ENCODE measurements at regions not wholly inside any gene's neighbourhood (a gene's known extent, or its start where the extent isn't known, plus 50 kb on each side); places are given as distances from the start of the nearest gene placed in this dataset.

DNA sequence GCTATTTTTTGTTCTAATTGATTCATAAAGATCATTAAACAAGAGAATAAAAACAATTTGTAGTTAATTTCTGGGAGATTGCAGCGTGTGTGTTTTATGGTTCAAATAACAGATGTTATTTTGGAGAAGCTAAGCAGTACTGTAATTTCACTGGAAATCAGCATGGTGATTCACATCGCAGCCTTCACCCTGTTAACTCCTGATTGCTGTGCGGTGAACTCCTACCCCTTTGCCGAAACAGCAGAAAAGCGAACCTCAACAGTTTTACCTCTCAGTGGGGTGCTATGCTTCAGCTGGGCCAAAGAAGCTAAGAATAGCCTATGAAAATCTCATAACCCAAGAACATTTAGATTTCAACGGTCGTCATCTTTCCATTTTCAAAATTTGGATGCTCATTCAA is 441.5 kb upstream of the RARB start:
- TF ChIP-seq EP300 (IDR thresholded peaks at IDR 0.05) (no peak), POLR2A (IDR thresholded peaks at IDR 0.05; ENCODE audit: low read depth) (no peak), POLR2AphosphoS5 (IDR thresholded peaks at IDR 0.05) (no peak)
- TF ChIP-seq, protein P1, sequence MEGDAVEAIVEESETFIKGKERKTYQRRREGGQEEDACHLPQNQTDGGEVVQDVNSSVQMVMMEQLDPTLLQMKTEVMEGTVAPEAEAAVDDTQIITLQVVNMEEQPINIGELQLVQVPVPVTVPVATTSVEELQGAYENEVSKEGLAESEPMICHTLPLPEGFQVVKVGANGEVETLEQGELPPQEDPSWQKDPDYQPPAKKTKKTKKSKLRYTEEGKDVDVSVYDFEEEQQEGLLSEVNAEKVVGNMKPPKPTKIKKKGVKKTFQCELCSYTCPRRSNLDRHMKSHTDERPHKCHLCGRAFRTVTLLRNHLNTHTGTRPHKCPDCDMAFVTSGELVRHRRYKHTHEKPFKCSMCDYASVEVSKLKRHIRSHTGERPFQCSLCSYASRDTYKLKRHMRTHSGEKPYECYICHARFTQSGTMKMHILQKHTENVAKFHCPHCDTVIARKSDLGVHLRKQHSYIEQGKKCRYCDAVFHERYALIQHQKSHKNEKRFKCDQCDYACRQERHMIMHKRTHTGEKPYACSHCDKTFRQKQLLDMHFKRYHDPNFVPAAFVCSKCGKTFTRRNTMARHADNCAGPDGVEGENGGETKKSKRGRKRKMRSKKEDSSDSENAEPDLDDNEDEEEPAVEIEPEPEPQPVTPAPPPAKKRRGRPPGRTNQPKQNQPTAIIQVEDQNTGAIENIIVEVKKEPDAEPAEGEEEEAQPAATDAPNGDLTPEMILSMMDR (IDR thresholded peaks at IDR 0.05): no peak

All from esophagus muscularis mucosa (tissue), 4 donors.